Cardiac fibroblast (primary cell): ENCODE measurements at regions not wholly inside any gene's neighbourhood (a gene's known extent, or its start where the extent isn't known, plus 50 kb on each side); places are given as distances from the start of the nearest gene placed in this dataset.

ENCODE experiments used
- DNase-seq, 2 donors: peaks; one replicate each; pipeline versions ENCODE4 v3.0.0 to v3.0.0-alpha.2; 2010; ENCODE audit warnings: low read depth in 2 of 2
- H3K4me3 ChIP-seq, 2 donors: replicated peaks in 1 of 2; 1 replicate in 1 of 2; 2 replicates in 1 of 2; pipeline ENCODE4 v1.5.1; 2011; ENCODE audit warnings: low read depth in 2 of 2, low read length in 2 of 2, mild to moderate bottlenecking in 2 of 2, moderate library complexity in 1 of 2
- CTCF ChIP-seq: IDR thresholded peaks from one replicate; pipeline ENCODE4 v1.5.1; 2011; ENCODE audit warnings: low read depth, mild to moderate bottlenecking, low read length, inconsistent platforms

- H3K4me3 ChIP-seq, result no peak overlapping the region
- no peak for TF ChIP-seq CTCF
- no peak for DNase-seq
These were observed 653.6 kb upstream of the ADGRL4 start for GRCh38 chr1:79660129-79660528.

- no peak overlapping the region for H3K4me3 ChIP-seq
- no peak for TF ChIP-seq CTCF
- peak in 1 of 2 donors; percentile 55 for DNase-seq
These were observed 651.6 kb upstream of the ADGRL4 start for GRCh38 chr1:79657951-79658658.

GRCh38 chr1:79655876-79656275 is 649.3 kb upstream of the ADGRL4 start:
- DNase-seq, result no peak
- H3K4me3 ChIP-seq, result no peak overlapping the region
- no peak for TF ChIP-seq CTCF

- DNase-seq, result peak in 1 of 2 donors; percentile 30
- H3K4me3 ChIP-seq, result no peak overlapping the region
- TF ChIP-seq CTCF, result no peak
These were observed 645.9 kb upstream of the ADGRL4 start for GRCh38 chr1:79652426-79652825.

GRCh38 chr1:79648126-79648525 is 641.6 kb upstream of the ADGRL4 start:
- H3K4me3 ChIP-seq, result no peak overlapping the region
- no peak for DNase-seq
- TF ChIP-seq CTCF, result no peak

GRCh38 chr1:79646880-79647279 is 640.4 kb upstream of the ADGRL4 start:
- H3K4me3 ChIP-seq, result no peak overlapping the region
- DNase-seq, result no peak
- TF ChIP-seq CTCF, result no peak

- no peak for DNase-seq
- no peak overlapping the region for H3K4me3 ChIP-seq
- no peak for TF ChIP-seq CTCF
These were observed 631.9 kb upstream of the ADGRL4 start for GRCh38 chr1:79638382-79638781.
